Uterus (tissue), 2 donors: ENCODE measurements at regions not wholly inside any gene's neighbourhood (a gene's known extent, or its start where the extent isn't known, plus 50 kb on each side); places are given as distances from the start of the nearest gene placed in this dataset.

Experiments used
- CTCF ChIP-seq, 4 experiments: fragments of 200-600 bp in 2 of 4; fragments of 450-650 bp in 2 of 4; sonication (generic) in 2 of 4; IDR thresholded peaks; one replicate each; pipeline ENCODE4 v1.5.1; 2016 to 2019; ENCODE audit warnings: antibody characterized with exemption in 4 of 4, mild to moderate bottlenecking in 2 of 4, moderate library complexity in 1 of 4
- POLR2A ChIP-seq, 2 donors: fragments of 450-650 bp; IDR thresholded peaks; one replicate each; pipeline ENCODE4 v1.6.1; 2016; ENCODE audit warnings: antibody characterized with exemption in 2 of 2, mild to moderate bottlenecking in 1 of 2, moderate library complexity in 1 of 2

- no peak for TF ChIP-seq CTCF (IDR thresholded peaks at IDR 0.05)
- no peak for TF ChIP-seq POLR2A (IDR thresholded peaks at IDR 0.05)
Observed at GRCh38 chr22:48396785-48397530, 1430.7 kb downstream of the BRD1 start.
